AML-193 (cell line): ENCODE measurements at regions not wholly inside any gene's neighbourhood (a gene's known extent, or its start where the extent isn't known, plus 50 kb on each side); places are given as distances from the start of the nearest gene placed in this dataset.
A peak's percentile ranks its signal among the peaks of the same experiment; 100 is the strongest.

Source experiments
- DNase-seq, 2 experiments: peaks; one replicate each; lab custom pipeline; 2025; lab: John Stamatoyannopoulos, UW

DNA sequence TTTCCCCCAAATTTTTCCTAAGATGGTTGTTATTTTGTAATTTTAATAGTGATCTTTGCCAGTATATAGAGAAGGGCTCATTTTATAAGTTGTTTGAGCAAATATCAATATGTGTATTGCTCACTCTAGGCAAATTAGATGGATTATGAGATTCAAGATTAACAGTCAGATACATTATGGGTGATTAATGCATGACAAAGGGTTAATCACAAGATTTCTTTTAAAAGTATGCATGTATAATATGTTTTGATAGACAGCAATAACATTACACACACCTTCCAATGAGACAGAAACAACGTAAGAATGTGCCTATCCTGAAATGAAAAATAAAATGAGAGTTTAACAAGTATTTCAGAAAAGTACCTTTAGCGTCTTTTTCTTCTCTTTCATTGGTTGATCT is 547.6 kb upstream of the AGTR1 start:
- DNase-seq = no peak

DNA sequence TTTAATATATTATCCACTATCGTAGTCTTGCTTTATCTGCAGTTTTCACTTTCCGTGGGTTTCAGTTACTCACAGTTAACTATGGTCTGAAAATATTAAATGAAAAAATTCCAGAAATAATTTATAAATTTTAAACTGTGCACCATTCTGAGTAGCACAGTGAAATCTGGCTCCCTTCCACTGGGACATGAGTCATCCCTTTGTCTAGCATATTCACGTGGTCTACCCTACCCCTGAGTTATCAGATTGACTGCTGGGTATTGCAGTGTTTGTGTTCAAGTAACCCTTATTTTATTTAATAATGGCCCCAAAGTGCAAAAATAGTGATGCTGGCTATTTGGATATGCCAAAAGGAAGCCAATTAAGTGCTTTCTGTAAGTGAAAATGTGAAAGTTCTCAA is 539.5 kb upstream of the AGTR1 start:
- DNase-seq = no peak

DNA sequence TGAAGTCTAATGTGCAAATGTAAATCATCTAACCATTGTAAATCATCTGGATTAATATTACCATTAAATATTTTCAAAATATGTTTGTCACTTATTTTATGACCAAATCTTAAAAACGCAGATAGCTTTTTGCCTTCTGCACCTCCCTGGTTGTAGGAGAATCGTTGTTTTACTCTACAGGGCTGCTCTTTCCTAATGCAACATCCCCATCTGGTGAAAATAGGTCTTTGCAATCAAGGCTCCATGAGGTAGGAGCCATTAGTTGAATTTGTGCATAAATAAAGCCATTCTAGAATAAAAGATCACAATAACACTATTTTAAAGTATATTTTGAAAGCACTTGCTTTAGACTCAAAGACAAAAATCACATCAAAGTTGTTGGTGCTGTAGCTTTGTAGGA is 535.6 kb upstream of the AGTR1 start:
- DNase-seq = no peak

DNA sequence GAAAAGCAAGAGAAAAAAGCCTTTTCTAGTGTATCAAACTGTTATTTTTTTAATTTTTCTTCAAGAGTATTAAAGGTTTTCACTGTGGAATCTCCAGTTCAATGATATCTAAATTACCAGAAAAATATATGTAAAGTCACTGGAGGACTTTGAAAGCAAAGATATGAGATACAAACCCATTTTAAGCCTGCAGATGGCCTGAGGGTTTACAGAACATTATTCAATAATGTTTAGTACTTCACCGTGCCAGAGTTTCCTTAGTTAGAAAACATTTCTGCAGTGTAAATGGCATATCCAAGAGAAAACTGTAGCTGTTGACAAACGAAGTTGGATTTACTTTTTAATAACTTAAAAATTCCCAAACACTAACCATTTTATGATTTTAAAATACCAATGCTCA is 529.4 kb upstream of the AGTR1 start:
- DNase-seq = no peak

DNA sequence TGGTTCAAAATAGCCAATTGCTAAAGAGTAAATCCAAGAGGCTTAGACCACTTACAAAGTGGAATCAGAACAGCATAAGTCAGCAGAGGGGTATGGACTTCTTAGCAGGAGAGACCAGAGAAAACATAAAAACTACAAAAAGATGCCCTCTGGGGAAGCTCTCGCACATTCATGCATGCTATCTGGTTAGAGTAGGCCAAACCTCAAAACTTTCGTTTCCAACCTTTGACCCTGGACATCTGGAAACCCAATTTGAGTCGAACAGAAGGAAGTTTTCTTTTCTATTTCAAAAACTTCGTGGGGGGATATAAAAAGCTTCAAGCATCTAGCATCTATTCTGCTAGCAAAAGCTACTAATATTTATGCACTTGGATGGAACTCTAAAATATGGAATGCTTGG is 523.9 kb upstream of the AGTR1 start:
- no peak for DNase-seq

DNA sequence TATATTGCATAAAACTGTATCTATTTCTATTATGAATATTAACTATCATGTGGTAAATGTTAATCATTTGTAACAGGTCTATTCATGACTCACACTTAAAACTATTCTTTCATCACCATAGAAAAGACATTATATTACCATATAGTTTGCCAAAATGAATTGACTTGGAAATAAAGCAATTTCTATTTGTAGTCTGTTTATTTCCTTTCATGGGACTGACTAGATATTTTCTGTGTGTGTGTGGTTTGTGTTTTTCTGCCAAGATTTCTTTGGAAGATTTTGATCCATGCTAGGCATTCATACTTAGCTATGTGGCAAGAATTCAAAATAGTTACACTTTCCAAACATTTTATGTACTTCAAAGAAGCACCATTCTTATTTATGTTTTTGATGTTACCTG is 522.5 kb upstream of the AGTR1 start:
- DNase-seq = no peak

DNA sequence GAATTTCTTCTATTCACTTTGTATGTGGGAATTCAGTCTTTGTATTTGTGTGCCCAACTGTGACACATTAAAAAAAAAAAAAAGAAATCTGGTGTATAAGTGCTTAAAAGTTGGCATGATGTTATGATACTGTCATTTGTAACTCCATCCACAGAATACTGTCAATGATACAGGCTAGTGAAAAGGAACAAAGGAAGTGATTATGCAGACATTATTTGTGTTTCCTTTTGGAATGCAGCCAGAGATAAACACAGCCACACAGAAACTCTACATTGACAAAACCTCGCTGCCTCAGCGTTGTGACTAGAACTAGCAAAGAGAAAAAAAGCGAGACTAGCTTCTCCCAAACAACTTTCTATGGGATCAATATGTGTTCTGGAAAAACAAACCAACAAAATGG is 519.2 kb upstream of the AGTR1 start:
- no peak for DNase-seq

DNA sequence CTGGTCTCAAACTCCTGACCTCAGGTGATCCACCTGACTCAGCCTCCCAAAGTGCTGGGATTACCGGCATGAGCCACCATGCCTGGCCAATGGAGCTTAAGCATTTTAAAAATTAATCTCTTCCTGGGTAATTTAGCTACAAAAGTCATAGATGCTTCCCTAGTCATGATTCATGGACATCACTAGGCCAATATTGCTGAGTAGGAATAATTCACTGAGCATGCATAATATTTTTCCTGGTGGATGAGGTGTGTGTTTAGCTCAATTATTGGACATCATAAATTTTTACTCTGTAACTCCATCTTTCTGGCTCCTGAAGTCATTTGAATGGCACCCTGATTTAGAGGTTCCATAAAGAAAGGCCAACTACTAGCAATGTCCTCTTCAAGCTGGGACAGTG is 512.9 kb upstream of the AGTR1 start:
- no peak for DNase-seq

DNA sequence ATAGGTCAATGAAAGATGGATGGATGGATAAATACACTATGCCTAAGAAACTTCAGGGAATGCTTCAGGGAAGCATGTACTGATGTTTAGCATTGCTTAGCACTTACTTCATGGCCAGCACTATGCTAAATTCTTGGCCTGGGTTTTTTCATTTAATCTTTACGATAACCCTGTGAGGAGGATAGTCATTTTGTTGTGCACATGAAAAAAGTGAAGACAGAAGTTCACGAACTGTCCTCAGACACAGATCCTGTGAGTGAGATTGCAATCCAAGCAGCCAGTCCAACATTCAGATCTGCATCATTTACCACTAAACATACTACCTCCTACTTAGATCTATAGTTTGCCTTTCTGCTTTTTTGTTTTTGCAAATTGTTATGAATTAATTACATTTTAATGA is 510.8 kb upstream of the AGTR1 start:
- DNase-seq = no peak

DNA sequence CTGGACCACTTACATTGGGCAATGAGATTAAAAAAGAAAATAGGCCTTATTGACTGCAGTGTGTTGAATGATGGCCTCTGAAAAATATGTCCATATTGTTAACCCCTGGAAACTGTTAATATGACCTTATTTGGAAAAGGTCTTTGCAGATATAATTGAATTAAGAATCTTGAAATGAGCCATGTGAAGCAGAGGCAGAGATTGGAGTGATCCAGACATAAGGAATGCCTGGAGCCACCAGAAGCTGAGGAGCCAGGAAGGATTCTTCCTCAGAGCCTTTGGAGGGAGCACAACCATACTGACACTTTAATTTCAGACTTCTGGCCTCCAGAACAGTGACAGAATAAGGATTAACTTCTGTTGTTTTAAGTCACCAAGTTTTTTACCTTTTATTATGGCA is 510.4 kb upstream of the AGTR1 start:
- DNase-seq = no peak

DNA sequence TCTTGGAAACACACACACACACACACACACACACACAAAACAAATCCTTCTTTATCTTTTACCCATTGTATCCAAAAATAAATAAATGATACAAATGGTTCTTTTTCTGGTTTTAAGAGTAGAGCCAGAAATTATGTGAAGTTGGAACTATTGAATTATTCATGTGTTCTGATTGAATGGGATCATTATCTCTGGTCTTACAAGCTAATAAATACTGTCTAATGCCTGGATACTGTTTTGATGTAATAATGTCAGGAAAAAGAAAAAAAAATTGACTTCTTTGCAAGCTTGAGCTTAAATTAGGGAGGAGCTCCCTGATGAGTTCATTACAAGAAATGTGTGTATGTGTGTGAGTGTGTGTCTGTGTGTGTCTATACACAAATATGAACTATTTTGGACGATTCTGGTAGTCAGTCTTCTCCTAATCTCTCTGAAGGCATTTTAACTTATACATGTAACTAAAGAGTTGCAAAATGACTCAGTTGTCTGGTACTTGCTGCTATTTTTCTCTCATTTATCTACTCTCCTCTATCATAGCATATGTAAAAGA is 507.2 kb upstream of the AGTR1 start:
- DNase-seq = no peak

DNA sequence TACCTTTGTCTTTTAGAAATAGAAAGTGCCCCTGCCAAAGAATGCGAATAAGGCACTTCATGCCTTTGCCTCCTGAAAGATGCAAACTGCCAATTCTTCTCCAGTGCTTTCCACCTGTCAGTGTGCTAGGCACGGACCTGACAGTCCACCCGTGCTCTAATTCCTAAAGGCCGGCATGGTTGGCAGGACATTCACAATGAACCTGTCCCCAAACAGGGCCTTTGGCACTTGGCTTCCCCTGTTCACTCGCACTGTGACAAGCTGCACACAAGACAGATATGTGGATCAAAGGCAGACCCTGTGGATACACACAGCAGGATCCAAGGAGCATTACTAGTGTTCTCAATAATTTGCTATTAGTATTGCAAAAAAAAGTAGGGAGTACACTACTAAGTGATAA is 505.7 kb upstream of the AGTR1 start:
- no peak for DNase-seq

DNA sequence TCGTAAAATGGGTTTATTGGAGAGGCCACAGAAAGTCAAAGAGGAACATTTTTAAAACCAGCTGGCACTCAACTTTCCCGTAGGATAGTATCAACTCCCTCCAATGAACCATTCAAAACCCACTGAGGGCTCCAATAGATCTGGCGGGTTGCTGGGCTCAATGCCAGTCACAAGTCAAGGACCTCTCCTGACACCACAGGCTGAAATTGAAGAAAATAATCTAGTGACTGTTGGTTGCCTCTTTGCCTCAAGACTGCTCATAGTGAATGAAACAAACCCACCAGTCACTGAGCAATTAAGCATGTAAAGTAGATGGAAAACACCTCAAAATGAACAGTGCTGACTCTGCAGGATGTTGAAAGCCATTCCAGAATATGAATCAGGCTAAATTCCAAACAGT is 500.6 kb upstream of the AGTR1 start:
- DNase-seq = no peak

DNA sequence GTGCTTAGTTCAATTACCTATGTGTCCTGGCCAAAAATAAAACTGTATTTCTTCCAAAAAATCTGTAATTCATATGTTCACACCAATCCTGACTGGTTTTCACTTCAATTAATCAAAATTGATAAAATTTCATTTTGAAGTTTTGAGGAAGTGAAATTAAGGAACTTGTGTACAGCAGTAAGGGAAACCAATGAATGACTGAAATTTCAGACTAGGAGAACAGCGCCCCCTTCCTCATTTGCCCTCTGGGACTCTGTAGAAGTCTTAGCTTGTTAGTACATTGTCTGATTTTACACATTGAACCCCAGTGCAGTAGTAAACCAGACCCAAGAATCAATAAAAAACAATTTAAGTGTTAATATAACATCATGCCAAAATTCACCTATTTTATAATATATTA is 495.3 kb upstream of the AGTR1 start:
- peak; percentile 72 to 77 for DNase-seq

DNA sequence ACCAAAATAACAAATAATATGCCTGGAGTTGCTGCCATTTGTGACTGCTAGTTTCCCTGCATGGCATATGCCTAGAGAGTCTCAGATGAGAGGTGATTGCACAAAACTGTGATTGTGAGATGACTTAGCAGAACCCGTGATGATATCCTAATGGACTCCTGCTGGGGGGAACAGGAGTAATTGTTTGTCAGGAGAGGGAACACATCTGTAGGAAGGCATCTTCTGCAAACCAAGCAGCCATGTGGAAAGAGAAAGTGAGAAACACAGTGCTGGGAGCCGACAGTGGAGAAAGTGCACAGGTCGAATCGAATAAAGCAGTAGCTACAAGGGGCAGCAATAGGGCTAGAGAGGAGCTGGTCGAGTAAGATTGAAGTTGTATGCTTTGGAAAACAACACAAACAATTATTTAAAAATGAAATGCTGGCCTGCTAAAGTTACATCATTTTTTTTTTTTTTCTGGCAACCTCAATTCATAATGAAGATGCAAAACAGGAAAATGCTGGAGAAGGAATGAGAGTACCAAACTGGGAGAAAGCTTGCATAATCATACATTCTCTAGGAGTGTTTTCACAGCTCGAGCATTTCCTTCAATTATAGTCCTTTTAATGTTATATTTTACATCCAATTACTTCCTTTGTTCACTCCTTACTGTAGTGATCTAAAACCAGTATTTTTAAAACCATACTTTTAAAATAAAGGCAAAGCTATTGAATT is 494.2 kb upstream of the AGTR1 start:
- no peak for DNase-seq

DNA sequence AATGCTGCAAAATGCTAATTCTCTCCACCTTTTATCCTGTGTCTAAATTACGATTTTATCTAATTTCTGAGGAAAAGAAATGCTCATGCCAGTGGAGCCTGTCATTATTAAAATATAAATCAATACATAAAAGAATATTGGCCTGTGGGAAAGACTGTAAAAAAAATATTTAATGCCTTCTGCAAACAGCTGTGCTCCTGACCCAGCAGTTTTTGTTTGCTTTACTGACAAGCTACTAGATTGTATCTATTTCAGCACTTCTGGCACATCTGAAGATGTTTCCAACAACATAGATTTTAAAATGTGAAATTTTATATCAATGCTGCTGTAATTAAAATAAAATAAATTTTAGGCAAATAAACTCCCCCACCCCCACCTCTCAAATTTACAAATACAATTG is 493.6 kb upstream of the AGTR1 start:
- no peak for DNase-seq

DNA sequence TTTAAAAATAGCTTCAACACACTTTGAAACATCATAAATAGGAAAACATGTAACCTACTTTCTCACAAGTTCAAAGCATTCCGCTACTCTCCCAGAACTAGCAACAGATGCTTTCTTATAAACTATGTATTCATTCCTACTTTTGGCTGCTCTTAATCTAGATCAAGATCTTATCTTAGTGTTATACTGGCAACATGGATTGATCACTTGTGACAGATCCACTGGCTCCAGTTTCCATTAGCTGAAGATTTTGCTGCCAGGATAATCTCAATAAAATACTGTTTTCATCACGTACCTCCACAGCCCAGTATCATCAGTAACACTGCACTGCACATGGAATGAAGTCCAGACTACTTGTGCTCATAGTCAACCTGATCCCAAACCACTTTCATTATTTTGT is 491.7 kb upstream of the AGTR1 start:
- DNase-seq = no peak

DNA sequence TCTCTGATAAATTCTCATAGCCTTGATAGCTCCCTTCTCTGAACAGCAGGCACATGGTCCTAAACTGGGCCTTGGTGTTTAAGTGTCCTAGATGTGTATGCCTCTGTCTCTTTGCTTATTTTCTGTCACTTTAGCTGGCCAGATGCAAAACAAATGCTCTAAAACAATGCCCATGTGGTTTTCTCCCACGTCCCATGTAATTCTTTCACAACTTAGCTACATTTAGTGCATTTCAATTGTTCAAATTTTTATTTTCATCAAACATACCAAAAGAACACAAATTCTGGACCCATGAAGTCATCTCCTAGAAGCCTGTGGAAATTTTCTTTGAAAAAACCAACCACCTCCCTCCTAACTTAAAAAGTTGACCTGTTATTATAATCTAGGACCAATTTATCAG is 491.3 kb upstream of the AGTR1 start:
- DNase-seq = no peak

DNA sequence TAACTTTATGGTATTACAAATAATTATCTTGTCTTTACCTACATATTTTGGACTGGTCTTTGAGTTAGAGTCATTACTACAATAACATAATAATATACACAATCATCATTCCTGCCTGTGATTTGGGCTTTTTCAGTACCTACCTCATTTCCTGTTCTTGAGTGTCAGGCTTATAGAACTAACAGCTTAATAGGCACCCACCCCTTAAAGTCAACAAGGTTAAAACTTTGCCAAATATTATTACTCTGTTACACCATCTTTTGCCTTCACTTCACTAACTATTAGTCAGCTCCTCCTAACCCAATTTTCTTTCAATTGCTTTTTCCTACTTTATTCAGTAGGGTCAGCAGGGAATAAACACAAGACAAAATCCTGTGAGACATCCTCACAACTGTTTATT is 488.7 kb upstream of the AGTR1 start:
- DNase-seq = no peak

DNA sequence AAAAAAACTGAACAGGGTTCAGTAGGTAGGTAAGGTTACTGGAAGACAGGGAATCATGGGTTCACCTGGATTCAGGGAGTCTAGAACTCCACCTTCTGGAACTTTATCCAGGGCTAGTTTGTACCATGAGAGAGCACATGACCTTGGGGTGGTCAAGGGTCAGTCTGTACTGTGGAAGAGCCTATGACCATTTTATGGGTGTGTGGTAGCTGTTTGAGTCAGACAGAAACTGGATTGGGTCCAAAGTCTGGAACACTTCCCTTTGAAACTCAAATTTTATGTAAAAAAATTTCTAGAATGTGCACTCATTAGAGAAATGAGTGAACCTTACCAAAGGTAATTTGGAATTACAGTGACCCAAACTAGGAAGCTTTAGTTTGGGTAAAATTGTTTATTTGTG is 486.0 kb upstream of the AGTR1 start:
- DNase-seq = no peak

DNA sequence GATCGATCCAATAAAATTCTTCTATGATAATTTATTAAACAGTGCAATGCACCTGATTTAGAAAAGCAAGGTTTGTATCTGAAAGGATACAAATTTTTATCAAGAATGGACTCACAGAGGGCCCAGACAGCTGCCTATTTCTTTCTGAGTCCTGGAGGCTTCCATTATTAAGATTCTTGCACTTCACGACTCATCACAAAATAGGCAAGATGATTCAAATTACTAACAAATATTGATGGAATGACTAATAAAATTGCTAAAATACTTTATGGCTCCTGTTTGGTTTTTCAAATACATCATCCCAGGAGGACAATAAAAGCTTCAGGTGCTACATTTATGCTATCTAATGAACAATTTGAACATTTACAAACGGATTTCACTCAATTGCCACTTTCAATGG is 483.0 kb upstream of the AGTR1 start:
- no peak for DNase-seq

DNA sequence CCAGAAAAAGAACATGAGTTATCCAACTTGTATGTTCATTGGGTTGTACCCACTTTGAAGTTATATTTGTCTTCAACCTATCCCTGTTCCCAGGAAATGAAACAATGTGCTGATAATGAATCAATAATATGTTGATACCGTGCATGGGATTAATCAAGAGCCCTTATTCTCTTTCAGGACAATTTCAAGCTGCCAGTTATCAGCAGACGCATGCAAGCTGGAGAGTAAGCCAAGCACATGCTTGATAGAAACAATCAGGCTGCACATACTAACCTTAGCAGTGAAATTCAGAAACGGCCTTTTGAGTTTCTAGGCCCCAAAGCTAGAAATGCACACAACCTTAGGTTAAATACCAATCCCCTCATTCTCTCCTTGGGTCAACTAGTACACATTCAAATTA is 480.4 kb upstream of the AGTR1 start:
- DNase-seq = no peak

DNA sequence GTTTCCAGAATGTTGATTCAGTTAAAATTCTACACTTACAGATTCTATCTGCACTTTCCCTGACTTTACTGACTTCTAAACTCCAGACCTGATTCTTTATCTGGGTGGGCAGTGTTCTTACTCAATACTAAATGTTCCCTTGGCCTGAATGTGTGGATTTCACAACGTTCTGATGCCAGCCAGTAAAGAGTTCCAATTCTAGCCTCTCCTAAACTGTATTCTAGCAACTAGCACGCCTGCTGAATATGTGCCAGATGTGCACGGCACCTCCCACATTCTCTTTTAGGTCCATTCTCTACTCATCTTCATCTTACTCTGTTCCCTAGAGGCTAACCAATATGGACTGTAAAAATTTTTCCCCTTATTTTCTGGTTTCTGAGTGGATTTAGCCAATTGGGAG is 479.5 kb upstream of the AGTR1 start:
- DNase-seq = no peak

DNA sequence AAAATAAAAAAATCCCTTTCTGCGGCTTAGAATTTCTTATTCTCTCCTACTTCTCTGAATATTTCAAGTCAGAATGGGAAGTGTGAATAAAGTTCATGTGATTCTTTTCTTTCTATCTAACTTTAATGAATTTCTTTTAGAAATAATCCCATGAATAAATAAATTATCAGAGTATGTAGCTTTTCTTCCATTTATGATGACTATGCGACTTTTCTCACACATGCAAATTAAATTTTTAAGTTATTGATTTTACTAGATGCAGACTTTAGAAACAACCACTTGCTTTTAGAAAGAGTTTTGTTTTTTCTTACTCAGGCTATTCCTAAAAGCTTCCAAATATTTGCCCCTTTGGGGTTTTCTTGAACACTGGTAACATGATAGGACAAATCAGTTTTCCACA is 477.7 kb upstream of the AGTR1 start:
- no peak for DNase-seq

DNA sequence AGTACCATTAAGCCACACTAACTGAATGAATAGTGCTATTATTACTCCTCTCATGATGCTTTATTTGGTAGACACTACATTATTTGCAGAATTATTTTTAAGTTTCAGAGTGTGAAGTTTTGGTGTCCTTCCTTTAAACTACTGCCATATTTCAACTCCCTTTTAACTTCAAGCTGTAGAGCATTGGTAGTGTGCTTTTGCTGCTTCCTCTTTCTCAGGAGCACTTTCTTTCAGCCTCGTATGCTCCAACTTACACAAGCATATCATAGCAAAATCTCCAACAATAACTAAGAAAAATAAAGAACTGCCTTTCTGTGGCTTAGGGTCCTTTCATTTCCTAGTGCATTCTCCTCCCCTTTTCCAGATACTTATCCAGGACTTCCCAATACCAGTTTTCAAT is 476.4 kb upstream of the AGTR1 start:
- no peak for DNase-seq
